ENCODE measurements at regions not wholly inside any gene's neighbourhood (a gene's known extent, or its start where the extent isn't known, plus 50 kb on each side); places are given as distances from the start of the nearest gene placed in this dataset.

DNA sequence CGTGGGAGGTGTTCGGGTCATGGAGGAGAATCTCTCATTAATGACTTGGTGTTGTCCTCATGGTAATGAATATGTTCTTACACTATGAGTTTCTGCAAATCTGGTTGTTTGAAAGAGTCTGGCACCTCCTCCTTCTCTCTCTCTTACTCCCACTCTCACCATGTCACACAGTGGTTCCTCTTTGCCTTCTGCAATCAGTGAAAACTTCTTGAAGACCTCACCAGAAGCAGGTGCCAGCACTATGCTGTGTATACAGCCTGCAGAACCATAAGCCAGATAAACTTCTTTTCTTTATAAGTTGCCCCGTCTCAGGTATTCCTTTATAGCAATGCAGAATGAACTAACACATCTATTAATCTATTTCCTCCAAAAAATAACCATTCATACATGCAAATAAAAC lies 275.0 kb downstream of the ANTXR2 start:
- TF ChIP-seq, protein P1, sequence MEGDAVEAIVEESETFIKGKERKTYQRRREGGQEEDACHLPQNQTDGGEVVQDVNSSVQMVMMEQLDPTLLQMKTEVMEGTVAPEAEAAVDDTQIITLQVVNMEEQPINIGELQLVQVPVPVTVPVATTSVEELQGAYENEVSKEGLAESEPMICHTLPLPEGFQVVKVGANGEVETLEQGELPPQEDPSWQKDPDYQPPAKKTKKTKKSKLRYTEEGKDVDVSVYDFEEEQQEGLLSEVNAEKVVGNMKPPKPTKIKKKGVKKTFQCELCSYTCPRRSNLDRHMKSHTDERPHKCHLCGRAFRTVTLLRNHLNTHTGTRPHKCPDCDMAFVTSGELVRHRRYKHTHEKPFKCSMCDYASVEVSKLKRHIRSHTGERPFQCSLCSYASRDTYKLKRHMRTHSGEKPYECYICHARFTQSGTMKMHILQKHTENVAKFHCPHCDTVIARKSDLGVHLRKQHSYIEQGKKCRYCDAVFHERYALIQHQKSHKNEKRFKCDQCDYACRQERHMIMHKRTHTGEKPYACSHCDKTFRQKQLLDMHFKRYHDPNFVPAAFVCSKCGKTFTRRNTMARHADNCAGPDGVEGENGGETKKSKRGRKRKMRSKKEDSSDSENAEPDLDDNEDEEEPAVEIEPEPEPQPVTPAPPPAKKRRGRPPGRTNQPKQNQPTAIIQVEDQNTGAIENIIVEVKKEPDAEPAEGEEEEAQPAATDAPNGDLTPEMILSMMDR (IDR thresholded peaks at IDR 0.05) = no peak
- no peak overlapping the region for H3K4me3 ChIP-seq
- H3K36me3 ChIP-seq = no peaks in the 10 kb centered on the region
- DNase-seq (no peak), ATAC-seq (no peak)
- no peaks in the 10 kb centered on the region for H3K27me3 ChIP-seq
- no peaks in the 10 kb centered on the region for H3K9me3 ChIP-seq
- intact Hi-C loops (cut with DNase I) = no loop called here
- H3K4me1 ChIP-seq = no peaks in the 10 kb centered on the region
- no peak overlapping the region for H3K27ac ChIP-seq

DNA sequence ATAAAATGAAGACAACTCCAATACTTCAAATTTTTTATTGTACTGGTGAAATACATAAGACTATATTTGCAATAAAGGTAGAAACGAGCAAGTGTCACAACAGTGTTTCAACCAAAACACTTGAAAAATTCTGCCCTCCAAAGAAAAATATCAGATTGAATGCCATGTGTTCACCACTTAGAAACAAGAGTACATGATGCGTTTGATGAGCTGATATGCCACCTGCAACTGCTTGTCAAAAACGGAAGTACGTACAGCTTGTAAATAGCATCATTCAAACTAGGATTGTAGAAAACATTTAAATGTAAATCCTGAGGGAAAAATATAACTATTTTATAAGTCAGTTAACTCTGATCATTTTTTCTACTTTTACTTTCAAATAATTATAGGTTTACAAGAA lies 276.1 kb downstream of the ANTXR2 start:
- Histone ChIP-seq H3K27me3 (no peaks in the 10 kb centered on the region), H3K36me3 (no peaks in the 10 kb centered on the region), H3K4me3 (no peak overlapping the region), H3K4me1 (no peaks in the 10 kb centered on the region), H3K27ac (no peak overlapping the region), H3K9me3 (no peaks in the 10 kb centered on the region)
- intact Hi-C loops (cut with DNase I) = no loop called here
- no peak for DNase-seq
- TF ChIP-seq, protein P1 (IDR thresholded peaks at IDR 0.05) = no peak
- ATAC-seq = no peak

DNA sequence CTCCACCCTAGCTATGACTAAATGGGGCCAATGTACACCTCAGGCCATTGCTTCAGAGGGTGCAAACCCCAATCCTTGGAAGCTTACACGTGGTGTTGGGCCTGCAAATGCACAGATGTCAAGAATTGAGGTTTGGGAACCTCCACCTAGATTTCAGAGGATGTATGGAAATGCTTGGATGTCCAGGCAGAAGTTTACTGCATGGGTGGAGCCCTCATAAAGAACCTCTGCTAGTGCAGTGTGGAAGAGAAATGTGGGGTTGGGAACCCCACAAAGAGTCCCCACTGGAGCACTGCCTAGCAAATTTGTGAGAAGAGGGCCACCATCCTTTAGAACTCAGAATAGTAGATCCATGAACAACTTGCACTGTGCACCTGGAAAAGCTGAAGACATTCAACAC lies 284.1 kb downstream of the ANTXR2 start:
- H3K27me3 ChIP-seq = no peaks in the 10 kb centered on the region
- no peak overlapping the region for H3K27ac ChIP-seq
- TF ChIP-seq, protein P1 (IDR thresholded peaks at IDR 0.05) = no peak
- H3K4me3 ChIP-seq = no peak overlapping the region
- no peaks in the 10 kb centered on the region for H3K36me3 ChIP-seq
- intact Hi-C loops (cut with DNase I) = no loop called here
- DNase-seq = no peak
- no peaks in the 10 kb centered on the region for H3K4me1 ChIP-seq
- ATAC-seq = no peak
- no peaks in the 10 kb centered on the region for H3K9me3 ChIP-seq

DNA sequence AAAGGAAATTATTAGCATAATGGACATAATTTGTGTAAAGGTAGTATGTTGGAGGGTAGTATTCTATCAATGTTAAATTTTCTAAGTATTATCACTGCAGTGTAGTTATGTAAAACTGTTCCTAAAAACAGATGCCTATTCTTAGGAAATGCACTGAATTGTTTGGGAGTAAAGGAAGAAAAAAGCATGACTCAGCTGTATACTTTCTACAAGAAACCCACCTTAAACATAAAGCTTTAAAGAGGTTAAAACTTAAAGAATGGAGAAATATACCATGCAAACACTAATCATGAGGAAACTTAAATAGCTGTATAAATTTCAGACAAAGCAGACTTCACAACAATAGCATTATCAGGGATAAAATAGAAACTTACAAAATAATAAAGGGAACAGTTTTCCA lies 292.9 kb downstream of the ANTXR2 start:
- Histone ChIP-seq H3K36me3 (no peaks in the 10 kb centered on the region), H3K9me3 (no peaks in the 10 kb centered on the region), H3K4me1 (no peaks in the 10 kb centered on the region), H3K27me3 (no peaks in the 10 kb centered on the region), H3K27ac (no peak overlapping the region), H3K4me3 (no peak overlapping the region)
- TF ChIP-seq, protein P1 (IDR thresholded peaks at IDR 0.05) = no peak
- intact Hi-C loops (cut with DNase I) = no loop called here
- no peak for DNase-seq
- no peak for ATAC-seq

DNA sequence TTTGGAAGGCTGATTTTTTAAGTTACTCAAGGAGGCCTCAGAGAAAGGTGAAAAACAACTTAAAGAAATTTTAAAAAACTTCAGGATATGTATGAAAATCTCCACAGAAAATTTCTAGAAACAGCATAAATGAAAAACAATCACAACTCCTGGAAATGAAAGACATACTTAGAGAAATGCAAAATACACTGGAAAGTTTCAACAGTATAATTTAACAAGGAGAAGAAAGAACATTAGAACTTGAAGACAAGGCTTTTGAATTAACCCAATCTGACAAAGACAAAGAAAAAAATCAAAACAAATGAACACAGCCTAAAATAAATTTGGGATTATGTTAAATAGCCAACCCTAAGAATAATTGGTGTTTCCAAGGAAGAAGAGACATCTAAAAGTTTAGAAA lies 300.5 kb downstream of the ANTXR2 start:
- H3K4me3 ChIP-seq = no peak overlapping the region
- H3K36me3 ChIP-seq = no peaks in the 10 kb centered on the region
- no peaks in the 10 kb centered on the region for H3K4me1 ChIP-seq
- TF ChIP-seq, protein P1 (IDR thresholded peaks at IDR 0.05) = no peak
- intact Hi-C loops (cut with DNase I) = no loop called here
- no peaks in the 10 kb centered on the region for H3K27me3 ChIP-seq
- DNase-seq (no peak), ATAC-seq (no peak)
- no peaks in the 10 kb centered on the region for H3K9me3 ChIP-seq
- no peak overlapping the region for H3K27ac ChIP-seq

DNA sequence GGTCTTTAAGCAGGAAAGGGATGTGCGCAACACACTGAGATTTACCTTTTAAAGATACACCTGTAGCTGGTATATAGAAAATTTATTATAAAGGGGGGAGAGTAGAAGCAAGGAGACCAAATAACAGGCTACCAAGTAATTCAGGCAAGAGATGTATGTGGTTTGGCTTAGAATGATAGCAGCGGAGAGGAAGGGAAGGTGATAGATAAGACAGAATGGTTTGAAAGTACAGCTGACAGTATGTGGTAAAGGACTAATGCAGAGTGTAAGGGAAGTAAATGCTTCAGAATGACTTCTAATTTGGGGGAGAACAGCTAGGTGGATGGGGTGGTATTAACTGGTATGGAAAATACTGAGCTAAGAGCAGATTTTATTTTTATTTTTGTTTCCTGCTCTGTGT lies 308.9 kb downstream of the ANTXR2 start:
- ATAC-seq (no peak), DNase-seq (no peak)
- Histone ChIP-seq H3K36me3 (no peaks in the 10 kb centered on the region), H3K27me3 (no peaks in the 10 kb centered on the region), H3K9me3 (no peaks in the 10 kb centered on the region), H3K4me3 (no peak overlapping the region), H3K27ac (no peak overlapping the region), H3K4me1 (no peaks in the 10 kb centered on the region)
- TF ChIP-seq, protein P1 (IDR thresholded peaks at IDR 0.05) = no peak
- intact Hi-C loops (cut with DNase I) = no loop called here

Data from upper lobe of right lung (tissue), 1 donor.